Ovary (tissue), 7 donors: ENCODE measurements at regions not wholly inside any gene's neighbourhood (a gene's known extent, or its start where the extent isn't known, plus 50 kb on each side); places are given as distances from the start of the nearest gene placed in this dataset.

ENCODE experiments used
- DNase-seq, 5 donors: peaks; one replicate each; pipeline ENCODE4 v3.0.0-alpha.2; 2019 to 2020
- H3K27ac ChIP-seq, 2 donors: fragments of 200-600 bp; one replicate each; pipeline versions ENCODE4 v1.5.1 to v1.8.0; 2019 to 2022
- H3K27me3 ChIP-seq: fragments of 200-600 bp; one replicate; pipeline ENCODE4 v1.8.0; 2022
- H3K36me3 ChIP-seq: fragments of 200-600 bp; sonication (generic); one replicate; pipeline ENCODE4 v1.5.1; 2019
- H3K4me1 ChIP-seq: one replicate; pipeline ENCODE4 v1.8.1; 2013; ENCODE audit warnings: mild to moderate bottlenecking, moderate library complexity; ENCODE audit not compliant: insufficient read depth
- H3K4me3 ChIP-seq: fragments of 200-600 bp; sonication (generic); one replicate; pipeline ENCODE4 v1.5.1; 2017
- H3K9me3 ChIP-seq, 2 donors: fragments of 200-600 bp in 1 of 2; sonication (generic) in 1 of 2; one replicate each; pipeline versions ENCODE4 v1.5.1 to v1.8.1; 2013 to 2019; ENCODE audit warnings: mild to moderate bottlenecking in 1 of 2, moderate library complexity in 1 of 2
- EP300 ChIP-seq: sonication (generic); formaldehyde crosslinking; IDR thresholded peaks from one replicate; pipeline ENCODE4 v1.6.1; 2017; ENCODE audit warnings: antibody characterized with exemption
- POLR2A ChIP-seq: fragments of 450-650 bp; IDR thresholded peaks from one replicate; pipeline ENCODE4 v1.6.1; 2017; ENCODE audit warnings: antibody characterized with exemption, mild to moderate bottlenecking, moderate library complexity
- WGBS, 3 donors: extraction: QIAGEN DNeasy Blood & Tissue Kit in 1 of 3; methylation state at CpG; one replicate each; pipeline versions ENCODE4 v1.1.5 to v1.1.7; 2013 to 2017; 5-methylcytosine and 5-hydroxymethylcytosine counted together
- intact Hi-C, 4 donors: fragments of 100-400 bp; cut with DNase I; formaldehyde crosslinking; loops; one replicate each; pipeline versions ENCODE4 v1.11.0 to v1.15.1; 2022 to 2023
- TF ChIP-seq, protein P1 (sequence below), 3 donors: fragments of 450-650 bp in 2 of 3; fragments of 200-600 bp in 1 of 3; IDR thresholded peaks; one replicate each; pipeline versions ENCODE4 v1.5.1 to v1.8.0; 2016 to 2022; ENCODE audit warnings: antibody characterized with exemption in 3 of 3, mild to moderate bottlenecking in 1 of 3
- donor health status: DM: no; HTN: no; CAD: no; lungs with moderate emphysema.
- donor health status: DM: no; HTN: no; CAD: no.
- donor health status: Bipolar disorder and iron deficiency.
- donor health status: DM: no; HTN: no; CAD: no.
- donor health status: DM: yes; HTN: yes; CAD: no.

DNA sequence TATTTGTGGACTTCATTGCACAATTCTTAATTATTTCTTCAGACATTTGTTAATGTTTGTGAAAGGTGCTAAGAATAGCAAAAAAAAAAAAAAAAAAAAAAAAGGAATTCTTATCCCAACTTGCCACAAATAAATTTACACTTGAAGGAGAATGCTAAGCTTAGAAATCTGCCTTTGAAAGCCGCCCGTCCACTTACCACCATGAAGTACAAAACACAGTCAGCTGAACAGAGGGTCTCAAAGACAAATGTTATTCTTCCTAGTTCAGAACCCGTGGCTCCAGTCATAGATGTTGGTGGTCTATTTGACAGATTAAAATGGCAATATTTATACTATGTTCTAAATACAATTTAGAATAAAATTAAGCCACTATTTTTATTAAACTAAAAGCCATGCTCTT lies 141.2 kb downstream of the ELAPOR2 start:
- DNase-seq, result no peak
- no peak overlapping the region for H3K27ac ChIP-seq
- no peaks in the 10 kb centered on the region for H3K36me3 ChIP-seq
- no peak for TF ChIP-seq EP300
- TF ChIP-seq, protein P1, sequence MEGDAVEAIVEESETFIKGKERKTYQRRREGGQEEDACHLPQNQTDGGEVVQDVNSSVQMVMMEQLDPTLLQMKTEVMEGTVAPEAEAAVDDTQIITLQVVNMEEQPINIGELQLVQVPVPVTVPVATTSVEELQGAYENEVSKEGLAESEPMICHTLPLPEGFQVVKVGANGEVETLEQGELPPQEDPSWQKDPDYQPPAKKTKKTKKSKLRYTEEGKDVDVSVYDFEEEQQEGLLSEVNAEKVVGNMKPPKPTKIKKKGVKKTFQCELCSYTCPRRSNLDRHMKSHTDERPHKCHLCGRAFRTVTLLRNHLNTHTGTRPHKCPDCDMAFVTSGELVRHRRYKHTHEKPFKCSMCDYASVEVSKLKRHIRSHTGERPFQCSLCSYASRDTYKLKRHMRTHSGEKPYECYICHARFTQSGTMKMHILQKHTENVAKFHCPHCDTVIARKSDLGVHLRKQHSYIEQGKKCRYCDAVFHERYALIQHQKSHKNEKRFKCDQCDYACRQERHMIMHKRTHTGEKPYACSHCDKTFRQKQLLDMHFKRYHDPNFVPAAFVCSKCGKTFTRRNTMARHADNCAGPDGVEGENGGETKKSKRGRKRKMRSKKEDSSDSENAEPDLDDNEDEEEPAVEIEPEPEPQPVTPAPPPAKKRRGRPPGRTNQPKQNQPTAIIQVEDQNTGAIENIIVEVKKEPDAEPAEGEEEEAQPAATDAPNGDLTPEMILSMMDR (IDR thresholded peaks at IDR 0.05), result no peak
- no peak for TF ChIP-seq POLR2A
- no peaks in the 10 kb centered on the region for H3K9me3 ChIP-seq
- no peaks in the 10 kb centered on the region for H3K4me1 ChIP-seq
- 63 to 74% (median 70%) methylated on average over 3 of the region's 3 CpGs for WGBS, 3 donors
- H3K27me3 ChIP-seq, result no peaks in the 10 kb centered on the region
- H3K4me3 ChIP-seq, result no peak overlapping the region
- intact Hi-C loops, result no loop called here

DNA sequence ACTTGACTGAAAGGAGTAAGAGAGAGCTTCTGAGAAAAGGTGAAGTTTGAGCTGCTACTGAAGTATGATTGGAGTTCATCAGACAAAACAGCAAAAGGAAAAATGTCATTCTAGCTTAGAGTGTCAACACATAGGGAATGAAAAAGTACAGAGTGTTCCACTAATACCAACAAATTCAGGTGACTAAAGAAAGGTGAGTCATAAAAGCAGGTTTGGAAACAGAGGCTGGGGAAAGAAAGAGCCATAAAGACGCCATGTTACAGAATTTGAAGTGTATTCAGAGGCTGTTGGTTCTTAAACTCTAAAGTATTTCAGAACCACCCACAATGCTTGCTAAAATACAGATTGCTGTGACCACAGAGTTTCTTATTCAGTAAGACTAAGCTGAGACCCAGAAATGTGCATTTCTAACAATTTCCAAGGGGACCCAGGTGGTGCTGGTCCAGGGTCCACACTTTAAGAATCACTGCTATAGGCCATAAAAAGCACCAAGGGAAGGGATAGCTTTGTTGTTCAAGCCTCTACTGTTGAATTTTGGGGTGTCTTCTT lies 143.1 kb downstream of the ELAPOR2 start:
- DNase-seq, result no peak
- WGBS, 3 donors, result 87 to 92% (median 91%) methylated on average over 1 of the region's 1 CpG
- Histone ChIP-seq H3K36me3 (no peaks in the 10 kb centered on the region), H3K9me3 (no peaks in the 10 kb centered on the region), H3K27me3 (no peaks in the 10 kb centered on the region), H3K4me3 (no peak overlapping the region), H3K27ac (no peak overlapping the region), H3K4me1 (no peaks in the 10 kb centered on the region)
- TF ChIP-seq EP300 (no peak), POLR2A (no peak)
- TF ChIP-seq, protein P1 (IDR thresholded peaks at IDR 0.05), result no peak
- intact Hi-C loops, result no loop called here

DNA sequence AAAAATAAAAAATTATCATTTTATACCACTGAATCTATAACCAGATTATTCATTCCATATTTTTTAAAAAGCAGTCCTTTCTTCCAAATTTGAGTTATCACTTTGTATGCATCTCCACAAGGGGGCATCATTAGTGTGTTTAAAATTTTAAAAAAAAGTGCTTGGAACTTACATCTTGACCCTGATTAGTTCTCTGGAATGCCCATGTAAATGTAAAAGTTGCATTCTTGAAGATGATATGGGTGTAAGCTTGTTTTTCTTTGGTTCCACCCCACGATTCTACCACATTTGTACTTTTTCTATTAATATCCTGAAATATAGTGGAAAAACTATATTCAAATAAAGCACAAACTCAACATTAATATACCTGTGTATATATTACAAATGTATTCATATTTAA lies 144.9 kb downstream of the ELAPOR2 start:
- Histone ChIP-seq H3K27me3 (no peaks in the 10 kb centered on the region), H3K4me3 (no peak overlapping the region), H3K4me1 (no peaks in the 10 kb centered on the region), H3K36me3 (no peaks in the 10 kb centered on the region), H3K27ac (no peak overlapping the region), H3K9me3 (no peaks in the 10 kb centered on the region)
- 19 to 27% (median 20%) methylated on average over 1 of the region's 1 CpG for WGBS, 3 donors
- intact Hi-C loops, result no loop called here
- no peak for TF ChIP-seq POLR2A
- TF ChIP-seq, protein P1 (IDR thresholded peaks at IDR 0.05), result no peak
- no peak for TF ChIP-seq EP300
- no peak for DNase-seq
